Thymus (tissue), 11 donors: ENCODE measurements at regions not wholly inside any gene's neighbourhood (a gene's known extent, or its start where the extent isn't known, plus 50 kb on each side); places are given as distances from the start of the nearest gene placed in this dataset.

Experiments used
- DNase-seq, 9 donors: peaks; one replicate each; pipeline ENCODE4 v3.0.0-alpha.2; 2013; ENCODE audit warnings: low spot score in 9 of 9, low read depth in 6 of 9, missing footprints in 1 of 9
- H3K27ac ChIP-seq, 2 donors: one replicate each; pipeline ENCODE4 v1.5.1; 2013; ENCODE audit warnings: control low read depth in 1 of 2, low read depth in 1 of 2, low read length in 1 of 2, mild to moderate bottlenecking in 1 of 2, moderate library complexity in 1 of 2
- H3K27me3 ChIP-seq, 2 donors: one replicate each; pipeline ENCODE4 v1.5.1; 2013; ENCODE audit warnings: low read length in 1 of 2; ENCODE audit not compliant: control insufficient read depth in 2 of 2, insufficient read depth in 1 of 2
- H3K36me3 ChIP-seq, 2 donors: one replicate each; pipeline ENCODE4 v1.5.1; 2013; ENCODE audit warnings: low read length in 1 of 2, mild to moderate bottlenecking in 1 of 2, moderate library complexity in 1 of 2; ENCODE audit not compliant: control insufficient read depth in 2 of 2, insufficient read depth in 2 of 2
- H3K4me1 ChIP-seq, 2 donors: one replicate each; pipeline ENCODE4 v1.5.1; 2013; ENCODE audit warnings: low read length in 2 of 2; ENCODE audit not compliant: control insufficient read depth in 2 of 2, insufficient read depth in 2 of 2
- H3K4me3 ChIP-seq, 2 donors: one replicate each; pipeline ENCODE4 v1.5.1; 2013; ENCODE audit warnings: low read length in 2 of 2, control low read depth in 1 of 2, mild to moderate bottlenecking in 1 of 2
- H3K9me3 ChIP-seq, 2 donors: one replicate each; pipeline ENCODE4 v1.5.1; 2013; ENCODE audit warnings: low read length in 1 of 2, mild to moderate bottlenecking in 1 of 2; ENCODE audit not compliant: control insufficient read depth in 2 of 2, insufficient read depth in 1 of 2
- WGBS: extraction: QIAGEN DNeasy Blood & Tissue Kit; methylation state at CpG from one replicate; pipeline ENCODE4 v1.1.7; 2013; 5-methylcytosine and 5-hydroxymethylcytosine counted together
- donor health status: healthy.

DNA sequence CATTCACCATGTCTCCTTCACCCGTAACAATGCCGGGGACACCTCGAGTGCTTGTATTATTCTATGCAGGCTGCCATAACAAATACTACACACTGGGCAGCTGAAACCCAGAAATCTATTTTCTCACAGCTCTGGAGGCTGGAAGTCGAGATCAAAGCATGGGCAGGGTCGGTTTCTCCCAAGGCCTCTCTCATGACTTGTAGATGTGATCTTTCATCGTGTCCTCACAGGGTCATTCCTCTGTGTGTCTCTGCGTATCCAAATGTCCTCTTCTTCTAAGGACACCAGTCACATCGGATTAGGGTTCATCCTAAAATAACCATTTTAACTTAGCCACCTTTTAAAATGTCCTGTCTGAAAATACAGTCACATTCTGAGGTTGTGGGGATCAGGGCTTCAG is 303.5 kb downstream of the KLF6 start:
- 96% methylated on average over 8 of the region's 8 CpGs for WGBS
- H3K4me1 ChIP-seq: peaks cover 8 to 23% of the 10 kb centered on the region in 2 donors
- H3K27ac ChIP-seq: no peak overlapping the region

GRCh38 chr10:3480990-3481315 is 304.1 kb downstream of the KLF6 start:
- Histone ChIP-seq H3K27ac (no peak overlapping the region), H3K4me3 (no peak overlapping the region), H3K27me3 (no peaks in the 10 kb centered on the region), H3K36me3 (no peaks in the 10 kb centered on the region), H3K4me1 (peaks cover 8 to 18% of the 10 kb centered on the region in 2 donors), H3K9me3 (no peaks in the 10 kb centered on the region)
- no peak for DNase-seq

More for the DNA sequence above, 303.5 kb downstream of the KLF6 start:
- Histone ChIP-seq H3K27me3 (no peaks in the 10 kb centered on the region), H3K4me3 (no peak overlapping the region), H3K9me3 (no peaks in the 10 kb centered on the region), H3K36me3 (no peaks in the 10 kb centered on the region)
- DNase-seq: no peak

DNA sequence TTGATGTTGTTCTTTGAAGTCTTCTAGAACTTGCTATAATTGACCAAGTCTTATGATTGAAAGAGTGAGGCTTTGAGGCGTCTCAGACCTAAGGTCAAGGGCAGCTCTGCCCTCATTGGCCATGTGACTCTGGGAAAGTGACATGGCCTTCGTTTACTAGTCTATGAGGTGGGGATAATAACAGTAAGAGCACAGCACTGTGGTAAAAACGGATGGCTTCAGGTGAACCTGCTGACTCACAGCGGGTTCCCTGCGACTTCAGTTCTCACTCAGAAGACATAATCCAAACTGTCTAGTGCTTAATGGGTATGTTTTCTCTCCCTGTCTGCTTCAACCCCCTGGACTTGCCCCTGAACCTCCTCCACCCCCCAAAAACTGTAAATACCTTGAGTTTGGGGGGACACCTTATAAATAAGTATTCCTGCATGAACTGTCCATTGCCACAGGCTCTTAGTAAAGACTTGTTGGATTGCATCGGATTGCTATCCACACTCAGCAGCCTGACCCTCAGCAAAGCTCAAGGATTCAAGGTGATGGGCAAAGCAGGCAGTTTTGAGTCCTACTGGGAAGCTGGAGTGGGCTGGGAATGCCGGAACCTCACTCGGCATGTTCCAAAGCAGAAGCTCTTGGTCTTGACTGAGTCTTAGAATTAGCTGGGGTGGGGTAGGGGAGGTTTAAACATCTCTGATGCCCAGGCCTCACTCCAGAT is 304.6 kb downstream of the KLF6 start:
- DNase-seq: no peak
- H3K36me3 ChIP-seq: no peaks in the 10 kb centered on the region
- H3K27ac ChIP-seq: no peak overlapping the region
- no peak overlapping the region for H3K4me3 ChIP-seq
- peaks cover 8 to 14% of the 10 kb centered on the region in 2 donors for H3K4me1 ChIP-seq
- no peaks in the 10 kb centered on the region for H3K9me3 ChIP-seq
- 77% methylated on average over 8 of the region's 8 CpGs for WGBS
- no peaks in the 10 kb centered on the region for H3K27me3 ChIP-seq

DNA sequence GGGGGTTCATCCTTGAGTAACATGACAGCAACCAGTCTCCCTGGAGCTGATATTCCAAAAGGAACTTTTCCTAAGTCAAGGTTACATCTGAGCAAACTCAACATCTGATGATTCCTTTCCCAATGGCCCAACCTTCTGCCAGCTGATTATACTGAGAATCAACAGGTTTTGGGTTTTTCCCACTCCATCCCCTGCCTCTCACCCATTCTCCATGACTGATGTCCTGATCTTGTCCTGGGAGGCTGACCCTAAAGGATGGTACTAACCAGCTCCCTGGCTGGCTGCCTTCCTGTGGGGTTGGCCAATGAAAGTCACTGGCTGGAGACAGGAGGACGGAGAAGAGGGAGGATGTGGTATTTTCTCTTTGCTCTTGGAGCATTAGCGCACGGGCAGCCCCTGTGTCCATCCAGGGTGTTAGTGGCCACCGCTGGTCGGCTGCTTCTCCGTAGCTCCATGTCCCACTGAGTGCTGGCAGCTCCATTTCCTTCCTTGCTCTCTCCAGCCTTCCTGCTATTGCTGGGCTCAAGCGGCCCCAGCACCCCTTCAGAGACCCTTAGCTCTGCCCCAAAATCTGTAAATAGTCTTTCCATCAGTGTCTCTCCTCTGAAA is 306.2 kb upstream of the PITRM1 start:
- Histone ChIP-seq H3K9me3 (no peaks in the 10 kb centered on the region), H3K27me3 (no peaks in the 10 kb centered on the region), H3K36me3 (no peaks in the 10 kb centered on the region), H3K4me3 (no peak overlapping the region), H3K4me1 (no peaks in the 10 kb centered on the region), H3K27ac (no peak overlapping the region)
- WGBS: 97% methylated on average over 7 of the region's 7 CpGs
- no peak for DNase-seq

DNA sequence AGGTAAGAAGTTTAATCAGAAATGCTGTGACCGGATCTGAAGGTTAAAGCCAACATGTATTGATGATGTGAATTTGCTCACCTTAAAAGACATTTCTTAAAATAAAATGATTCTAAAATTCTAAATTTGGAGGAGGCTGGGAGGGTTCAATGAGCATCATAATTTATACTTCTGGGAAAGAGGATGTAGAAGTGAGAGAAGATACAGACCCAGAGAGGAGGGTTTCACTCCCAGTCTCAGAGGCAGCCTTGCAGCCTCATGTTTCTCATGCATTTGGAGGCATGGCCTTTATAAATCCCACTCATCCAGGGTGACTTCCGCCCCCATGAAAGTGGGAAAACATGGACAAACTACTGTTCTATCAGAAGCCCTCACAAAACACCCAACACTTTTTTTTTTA is 305.6 kb upstream of the PITRM1 start:
- H3K9me3 ChIP-seq: peaks cover 0 to 4% of the 10 kb centered on the region in 2 donors
- H3K4me3 ChIP-seq: no peak overlapping the region
- H3K36me3 ChIP-seq: no peaks in the 10 kb centered on the region
- no peak overlapping the region for H3K27ac ChIP-seq
- no peaks in the 10 kb centered on the region for H3K27me3 ChIP-seq
- peaks cover 0 to 4% of the 10 kb centered on the region in 2 donors for H3K4me1 ChIP-seq
- 97% methylated on average over 2 of the region's 2 CpGs for WGBS
- DNase-seq: no peak

GRCh38 chr10:3477683-3478082 is 305.1 kb upstream of the PITRM1 start:
- H3K36me3 ChIP-seq: no peaks in the 10 kb centered on the region
- H3K27me3 ChIP-seq: no peaks in the 10 kb centered on the region
- H3K4me3 ChIP-seq: no peak overlapping the region
- 56% methylated on average over 3 of the region's 3 CpGs for WGBS
- peaks cover 0 to 4% of the 10 kb centered on the region in 2 donors for H3K9me3 ChIP-seq
- peak in 1 of 9 donors; percentile 5 for DNase-seq
- no peak overlapping the region for H3K27ac ChIP-seq
- peaks cover 0 to 4% of the 10 kb centered on the region in 2 donors for H3K4me1 ChIP-seq

- DNase-seq: no peak
- H3K27ac ChIP-seq: no peak overlapping the region
Measured at GRCh38 chr10:3476640-3477448, 304.3 kb upstream of the PITRM1 start.

DNA sequence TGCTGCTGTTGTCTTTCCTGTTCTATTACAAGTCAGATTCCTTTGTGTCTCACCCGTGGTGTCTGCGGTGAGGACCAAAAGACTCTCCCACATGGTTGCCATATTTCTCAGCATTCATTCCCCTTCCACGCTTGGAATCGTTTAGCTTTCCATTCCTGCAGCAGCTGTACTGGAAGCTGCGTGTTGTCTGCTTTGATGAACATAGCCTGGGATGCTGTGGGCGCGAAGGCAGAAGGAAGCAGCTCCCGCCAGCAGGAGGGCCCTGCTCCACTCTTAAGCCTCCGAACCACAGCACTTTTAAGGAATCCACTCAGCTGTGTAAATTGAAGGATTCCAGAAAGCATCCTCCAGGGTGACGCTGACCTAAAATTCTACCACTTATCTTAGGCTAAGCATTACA is 303.6 kb upstream of the PITRM1 start:
- no peaks in the 10 kb centered on the region for H3K36me3 ChIP-seq
- peaks cover 0 to 7% of the 10 kb centered on the region in 2 donors for H3K4me1 ChIP-seq
- H3K27me3 ChIP-seq: no peaks in the 10 kb centered on the region
- WGBS: 93% methylated on average over 10 of the region's 10 CpGs
- no peak for DNase-seq
- H3K9me3 ChIP-seq: peaks cover 0 to 4% of the 10 kb centered on the region in 2 donors
- no peak overlapping the region for H3K4me3 ChIP-seq
- H3K27ac ChIP-seq: no peak overlapping the region

More at GRCh38 chr10:3476640-3477448, 304.3 kb upstream of the PITRM1 start:
- WGBS: 98% methylated on average over 12 of the region's 12 CpGs
- Histone ChIP-seq H3K9me3 (peaks cover 0 to 4% of the 10 kb centered on the region in 2 donors), H3K36me3 (no peaks in the 10 kb centered on the region), H3K4me1 (peaks cover 0 to 7% of the 10 kb centered on the region in 2 donors), H3K27me3 (no peaks in the 10 kb centered on the region), H3K4me3 (no peak overlapping the region)

- Histone ChIP-seq H3K27me3 (no peaks in the 10 kb centered on the region), H3K4me1 (peaks cover 0 to 7% of the 10 kb centered on the region in 2 donors), H3K4me3 (no peak overlapping the region), H3K27ac (no peak overlapping the region), H3K36me3 (no peaks in the 10 kb centered on the region), H3K9me3 (peaks cover 0 to 4% of the 10 kb centered on the region in 2 donors)
- 96% methylated on average over 6 of the region's 6 CpGs for WGBS
- DNase-seq: no peak
Measured at GRCh38 chr10:3475367-3475766, 302.8 kb upstream of the PITRM1 start.
